ENCODE measurements at regions not wholly inside any gene's neighbourhood (a gene's known extent, or its start where the extent isn't known, plus 50 kb on each side); places are given as distances from the start of the nearest gene placed in this dataset.
"Not testable (repeated sequence)": the region's sequence is repeated elsewhere in the genome, so short reads cannot be mapped to it uniquely, and the experiment has no call there.

- no peak for DNase-seq (ENCODE audit: low read depth)
These were observed 487.6 kb upstream of the BOD1L1 start for GRCh38 chr4:14115106-14115505.

GRCh38 chr4:14117575-14118238 is 490.2 kb upstream of the BOD1L1 start:
- no peak for DNase-seq (ENCODE audit: low read depth)

GRCh38 chr4:14124816-14125215 is 497.3 kb upstream of the BOD1L1 start:
- no peak for DNase-seq (ENCODE audit: low read depth)

GRCh38 chr4:14125375-14126129 is 498.0 kb upstream of the BOD1L1 start:
- DNase-seq (ENCODE audit: low read depth): no peak

GRCh38 chr4:14130551-14130950 is 503.0 kb upstream of the BOD1L1 start:
- no peak for DNase-seq (ENCODE audit: low read depth)

- DNase-seq (ENCODE audit: low read depth): no peak
These were observed 503.8 kb upstream of the BOD1L1 start for GRCh38 chr4:14131335-14131734.

GRCh38 chr4:14132301-14132700 is 504.8 kb upstream of the BOD1L1 start:
- no peak for DNase-seq (ENCODE audit: low read depth)

GRCh38 chr4:14138106-14138505 is 510.6 kb upstream of the BOD1L1 start:
- no peak for DNase-seq (ENCODE audit: low read depth)

GRCh38 chr4:14143892-14144291 is 516.4 kb upstream of the BOD1L1 start:
- DNase-seq (ENCODE audit: low read depth): no peak

- DNase-seq (ENCODE audit: low read depth): no peak
These were observed 521.9 kb upstream of the BOD1L1 start for GRCh38 chr4:14149176-14150053.

GRCh38 chr4:14151101-14151500 is 523.6 kb upstream of the BOD1L1 start:
- no peak for DNase-seq (ENCODE audit: low read depth)

- DNase-seq (ENCODE audit: low read depth): no peak
These were observed 525.5 kb upstream of the BOD1L1 start for GRCh38 chr4:14152834-14153519.

GRCh38 chr4:14155803-14156202 is 528.3 kb upstream of the BOD1L1 start:
- DNase-seq (ENCODE audit: low read depth): no peak

- no peak for DNase-seq (ENCODE audit: low read depth)
These were observed 529.7 kb upstream of the BOD1L1 start for GRCh38 chr4:14157262-14157661.

- DNase-seq (ENCODE audit: low read depth): no peak
These were observed 537.8 kb upstream of the BOD1L1 start for GRCh38 chr4:14165222-14165920.

- no peak for DNase-seq (ENCODE audit: low read depth)
These were observed 540.5 kb upstream of the BOD1L1 start for GRCh38 chr4:14167876-14168510.

- DNase-seq (ENCODE audit: low read depth): peak; percentile 95
These were observed 541.4 kb upstream of the BOD1L1 start for GRCh38 chr4:14168919-14169318.

GRCh38 chr4:14169460-14169859 is 541.9 kb upstream of the BOD1L1 start:
- DNase-seq (ENCODE audit: low read depth): peak; percentile 73

- DNase-seq (ENCODE audit: low read depth): not testable (repeated sequence)
These were observed 542.4 kb upstream of the BOD1L1 start for GRCh38 chr4:14169940-14170339.

- DNase-seq (ENCODE audit: low read depth): no peak
These were observed 549.1 kb upstream of the BOD1L1 start for GRCh38 chr4:14176613-14177012.

- DNase-seq (ENCODE audit: low read depth): no peak
These were observed 550.5 kb upstream of the BOD1L1 start for GRCh38 chr4:14177987-14178386.

Measured in stromal cell of bone marrow (primary cell).